HCT116 (cell line): ENCODE measurements at regions not wholly inside any gene's neighbourhood (a gene's known extent, or its start where the extent isn't known, plus 50 kb on each side); places are given as distances from the start of the nearest gene placed in this dataset.

Experiments
- ATAC-seq: fragments of 200-7000 bp; cut with Tn5 transposase; 2 replicates; pipeline ENCODE4 v1.9.1; 2020; ENCODE audit warnings: mild to moderate bottlenecking, moderate library complexity
- BruUV-seq: library from RNA; stranded (reverse); fragments of 400-500 nt; replicated peaks from 2 replicates; lab custom pipeline; 2021; lab: Mats Ljungman, UMichigan
- CTCF ChIA-PET: fragments of 300-600 bp; sonication (Branson Sonifier 250); formaldehyde crosslinking; loops from one replicate; lab custom pipeline; 2021; ENCODE audit warnings: antibody characterized with exemption; lab: Charles Lee
- POLR2A ChIA-PET: fragments of 300-600, 350-600 bp; sonication (Branson Sonifier 250); formaldehyde crosslinking; loops from one replicate; lab custom pipeline; 2021; ENCODE audit warnings: antibody characterized with exemption; lab: Charles Lee
- RAD21 ChIA-PET, 2 experiments: fragments of 300-600 bp; sonication (Branson Sonifier 250); formaldehyde crosslinking; loops; one replicate each; lab custom pipeline; 2023; ENCODE audit warnings: low total read pairs in 2 of 2; ENCODE audit not compliant: uncharacterized antibody in 2 of 2, unreplicated experiment in 2 of 2, low non-redundant PET in 1 of 2; lab: Charles Lee
- DNase-seq: peaks from one replicate; pipeline ENCODE4 v3.0.0-alpha.2; 2010; ENCODE audit warnings: low read depth, low spot score
- H2AFZ ChIP-seq: fragments of 200-600 bp; shearing (Covaris generic), sonication (generic); 2 replicates; pipeline ENCODE4 v1.6.1; 2017; ENCODE audit warnings: low read depth, mixed run types, mixed read lengths, antibody characterized with exemption, low read length; ENCODE audit not compliant: poor library complexity, severe bottlenecking
- H3K27ac ChIP-seq: 2 replicates; pipeline ENCODE4 v1.5.1; 2012; ENCODE audit warnings: low read depth, low read length
- H3K27me3 ChIP-seq: fragments of 200-600 bp; sonication (generic); 2 replicates; pipeline ENCODE4 v1.6.1; 2016; ENCODE audit warnings: mixed run types, low read length, mixed read lengths; ENCODE audit not compliant: insufficient read depth
- H3K36me3 ChIP-seq, 2 experiments: fragments of 200-500 bp in 1 of 2; fragments of 200-600 bp in 1 of 2; sonication (Bioruptor generic) in 1 of 2; sonication (generic) in 1 of 2; 2 replicates each; pipeline versions ENCODE4 v1.5.1 to v1.6.1; 2014 to 2016; ENCODE audit warnings: low read length in 2 of 2, inconsistent platforms in 1 of 2, mixed read lengths in 1 of 2, mixed run types in 1 of 2; ENCODE audit not compliant: insufficient read depth in 2 of 2, control insufficient read depth in 1 of 2
- H3K4me1 ChIP-seq, 2 experiments: fragments of 200-600 bp in 1 of 2; sonication (generic) in 1 of 2; 2 replicates each; pipeline versions ENCODE4 v1.5.1 to v1.6.1; 2012 to 2017; ENCODE audit warnings: low read length in 2 of 2, inconsistent platforms in 1 of 2, mild to moderate bottlenecking in 1 of 2, mixed read lengths in 1 of 2, mixed run types in 1 of 2, moderate library complexity in 1 of 2; ENCODE audit not compliant: insufficient read depth in 2 of 2, control insufficient read depth in 1 of 2
- H3K4me2 ChIP-seq: fragments of 200-600 bp; sonication (generic); 2 replicates; pipeline ENCODE4 v1.6.1; 2017; ENCODE audit warnings: mixed run types, low read length, mixed read lengths
- H3K4me3 ChIP-seq, 2 experiments: fragments of 200-600 bp in 1 of 2; sonication (generic) in 1 of 2; replicated peaks in 1 of 2; 2 replicates each; pipeline ENCODE4 v1.5.1; 2011 to 2016; ENCODE audit warnings: low read length in 2 of 2, control low read depth in 1 of 2, low read depth in 1 of 2, mild to moderate bottlenecking in 1 of 2, mixed read lengths in 1 of 2, mixed run types in 1 of 2
- H3K79me2 ChIP-seq: fragments of 200-600 bp; sonication (generic); 2 replicates; pipeline ENCODE4 v1.6.1; 2017; ENCODE audit warnings: mild to moderate bottlenecking, mixed run types, low read length, moderate library complexity, mixed read lengths; ENCODE audit not compliant: insufficient read depth
- H3K9ac ChIP-seq: fragments of 200-600 bp; sonication (generic); 2 replicates; pipeline ENCODE4 v1.6.1; 2016; ENCODE audit warnings: low read length, mixed read lengths
- H3K9me2 ChIP-seq: fragments of 200-600 bp; sonication (generic), shearing (Covaris generic); 2 replicates; pipeline ENCODE4 v1.6.1; 2017; ENCODE audit warnings: mixed run types, mild to moderate bottlenecking, moderate library complexity; ENCODE audit not compliant: insufficient read depth
- H3K9me3 ChIP-seq, 2 experiments: fragments of 200-500 bp in 1 of 2; fragments of 200-600 bp in 1 of 2; sonication (Bioruptor generic) in 1 of 2; sonication (generic) in 1 of 2; 2 replicates each; pipeline ENCODE4 v1.6.1; 2014 to 2017; ENCODE audit warnings: low read length in 2 of 2, mixed read lengths in 2 of 2, inconsistent platforms in 1 of 2, low read depth in 1 of 2, mild to moderate bottlenecking in 1 of 2, mixed run types in 1 of 2, moderate library complexity in 1 of 2; ENCODE audit not compliant: control insufficient read depth in 1 of 2, insufficient read depth in 1 of 2
- H4K20me1 ChIP-seq: fragments of 200-600 bp; sonication (generic), shearing (Covaris generic); 2 replicates; pipeline ENCODE4 v1.6.1; 2017; ENCODE audit warnings: mixed run types, mild to moderate bottlenecking, moderate library complexity; ENCODE audit not compliant: insufficient read depth
- CEBPB ChIP-seq: IDR thresholded peaks from 2 replicates; pipeline ENCODE4 v1.6.1; 2012; ENCODE audit warnings: low read depth
- CTCF ChIP-seq, 3 experiments: fragments of 200-600 bp in 1 of 3; sonication (generic) in 1 of 3; IDR thresholded peaks in 2 of 3; conservative IDR thresholded peaks in 1 of 3; 2 replicates each; pipeline ENCODE4 v1.5.1; 2012 to 2017; ENCODE audit warnings: low read depth in 2 of 3, low read length in 2 of 3, antibody characterized with exemption in 1 of 3, borderline replicate concordance in 1 of 3, control low read depth in 1 of 3, mild to moderate bottlenecking in 1 of 3, mixed read lengths in 1 of 3, mixed run types in 1 of 3, moderate library complexity in 1 of 3; ENCODE audit not compliant: insufficient read depth in 1 of 3
- EGR1 ChIP-seq: IDR thresholded peaks from 2 replicates; pipeline ENCODE4 v1.6.1; 2012; ENCODE audit warnings: low read depth
- ELF1 ChIP-seq: IDR thresholded peaks from 2 replicates; pipeline ENCODE4 v1.6.1; 2012; ENCODE audit warnings: low read depth, borderline replicate concordance
- EZH2 ChIP-seq: fragments of 200-600 bp; sonication (generic); IDR thresholded peaks from 2 replicates; pipeline ENCODE4 v1.6.1; 2017; ENCODE audit warnings: antibody characterized with exemption, mixed run types
- FOSL1 ChIP-seq: IDR thresholded peaks from 2 replicates; pipeline ENCODE4 v1.6.1; 2012; ENCODE audit warnings: low read depth
- JUND ChIP-seq: IDR thresholded peaks from 2 replicates; pipeline ENCODE4 v1.6.1; 2012
- POLR2AphosphoS5 ChIP-seq: IDR thresholded peaks from 2 replicates; pipeline ENCODE4 v1.6.1; 2011; ENCODE audit warnings: mild to moderate bottlenecking, low read depth, low read length, moderate library complexity
- REST ChIP-seq: IDR thresholded peaks from 2 replicates; pipeline ENCODE4 v1.6.1; 2012; ENCODE audit warnings: low read depth
- SIN3A ChIP-seq: IDR thresholded peaks from 2 replicates; pipeline ENCODE4 v1.6.1; 2012; ENCODE audit warnings: low read depth
- YY1 ChIP-seq: IDR thresholded peaks from 2 replicates; pipeline ENCODE4 v1.6.1; 2011; ENCODE audit warnings: low read length, low read depth, moderate library complexity, mild to moderate bottlenecking; ENCODE audit not compliant: insufficient replicate concordance; ENCODE audit errors: extremely low read depth
- ZBTB33 ChIP-seq: IDR thresholded peaks from 2 replicates; pipeline ENCODE4 v1.6.1; 2011; ENCODE audit warnings: mild to moderate bottlenecking, low read length, moderate library complexity; ENCODE audit not compliant: insufficient replicate concordance; ENCODE audit errors: extremely low read depth
- ZNF274 ChIP-seq: fragments of 200-500 bp; sonication (Bioruptor generic); IDR thresholded peaks from 2 replicates; pipeline ENCODE4 v1.6.1; 2014; ENCODE audit warnings: mild to moderate bottlenecking, low read depth, low read length, inconsistent platforms
- intact Hi-C: fragments of 100-400 bp; cut with micrococcal nuclease; formaldehyde crosslinking; loops from 2 replicates; pipeline ENCODE4 v1.10.0; 2022
- TF ChIP-seq, protein P1 (sequence below): IDR thresholded peaks from 2 replicates; pipeline ENCODE4 v1.6.1; 2012

GRCh38 chr6:109299265-109299607 is 83.0 kb downstream of the CD164 start:
- H3K36me3 ChIP-seq: no peaks in the 10 kb centered on the region
- H3K4me3 ChIP-seq: no peak overlapping the region
- ChIA-PET RAD21 (no interaction called here), POLR2A (no interaction called here), CTCF (no interaction called here)
- H3K27ac ChIP-seq: no peak overlapping the region
- H2AFZ ChIP-seq: no peak overlapping the region
- no peak for TF ChIP-seq ZNF274
- TF ChIP-seq EGR1: no peak
- no peak for TF ChIP-seq ZBTB33
- TF ChIP-seq POLR2AphosphoS5: no peak
- TF ChIP-seq JUND: no peak
- TF ChIP-seq, protein P1, sequence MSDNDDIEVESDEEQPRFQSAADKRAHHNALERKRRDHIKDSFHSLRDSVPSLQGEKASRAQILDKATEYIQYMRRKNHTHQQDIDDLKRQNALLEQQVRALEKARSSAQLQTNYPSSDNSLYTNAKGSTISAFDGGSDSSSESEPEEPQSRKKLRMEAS: no peak
- no peak for TF ChIP-seq FOSL1
- no peak for TF ChIP-seq CTCF (IDR thresholded peaks at IDR 0.05 in 2 of 3, conservative IDR thresholded peaks at IDR 0.05 in 1 of 3; ENCODE audit: borderline replicate concordance in 1 of 3, insufficient read depth in 1 of 3, low read depth in 2 of 3, low read length in 2 of 3)
- no peak for TF ChIP-seq CEBPB
- TF ChIP-seq ELF1: no peak
- no peak for TF ChIP-seq YY1
- TF ChIP-seq EZH2: no peak
- TF ChIP-seq REST: no peak
- TF ChIP-seq SIN3A: no peak
- no peaks in the 10 kb centered on the region for H3K27me3 ChIP-seq
- H3K9me3 ChIP-seq: no peaks in the 10 kb centered on the region
- H3K9ac ChIP-seq: no peak overlapping the region
- no peaks in the 10 kb centered on the region for H3K79me2 ChIP-seq
- BruUV-seq: no TSS peak
- no peaks in the 10 kb centered on the region for H3K9me2 ChIP-seq
- peaks cover 3 to 18% of the 10 kb centered on the region in 2 experiments; a peak in 2 of 4 replicates for H3K4me1 ChIP-seq
- ATAC-seq (no peak), DNase-seq (no peak)
- H3K4me2 ChIP-seq: no peak overlapping the region
- intact Hi-C loops: no loop called here
- H4K20me1 ChIP-seq: no peaks in the 10 kb centered on the region
